OCI-LY1 (cell line): ENCODE measurements at regions not wholly inside any gene's neighbourhood (a gene's known extent, or its start where the extent isn't known, plus 50 kb on each side); places are given as distances from the start of the nearest gene placed in this dataset.

Source experiments
- H2AFZ ChIP-seq: fragments of 200-600 bp; sonication (generic), shearing (Covaris generic); 2 replicates; pipeline ENCODE4 v1.6.0; 2014; ENCODE audit warnings: antibody characterized with exemption, mild to moderate bottlenecking, low read length
- H3F3A ChIP-seq: fragments of 200-600 bp; sonication (generic), shearing (Covaris generic); 2 replicates; pipeline ENCODE4 v1.6.0; 2014; ENCODE audit warnings: mild to moderate bottlenecking, antibody characterized with exemption, low read length, moderate library complexity; ENCODE audit not compliant: insufficient read depth
- H3K27ac ChIP-seq: fragments of 200-600 bp; sonication (generic); 2 replicates; pipeline ENCODE4 v1.5.1; 2014; ENCODE audit warnings: low read length, mixed run types, mild to moderate bottlenecking, low read depth; ENCODE audit not compliant: poor library complexity, severe bottlenecking
- H3K27me3 ChIP-seq: fragments of 200-600 bp; sonication (generic); 2 replicates; pipeline ENCODE4 v1.6.0; 2014; ENCODE audit warnings: antibody characterized with exemption, mild to moderate bottlenecking, low read length, moderate library complexity; ENCODE audit not compliant: insufficient read depth
- H3K36me3 ChIP-seq: fragments of 200-600 bp; sonication (generic); 2 replicates; pipeline ENCODE4 v1.6.1; 2014; ENCODE audit warnings: mild to moderate bottlenecking, antibody characterized with exemption, low read length, moderate library complexity, mixed read lengths; ENCODE audit not compliant: insufficient read depth
- H3K4me1 ChIP-seq: fragments of 200-600 bp; sonication (generic); 2 replicates; pipeline ENCODE4 v1.5.1; 2014; ENCODE audit warnings: mild to moderate bottlenecking, low read length, moderate library complexity; ENCODE audit not compliant: insufficient read depth, severe bottlenecking
- H3K4me2 ChIP-seq: fragments of 200-600 bp; sonication (generic), shearing (Covaris generic); 2 replicates; pipeline ENCODE4 v1.6.1; 2014; ENCODE audit warnings: low read length
- H3K4me3 ChIP-seq: fragments of 200-600 bp; sonication (generic); 2 replicates; pipeline ENCODE4 v1.5.1; 2014; ENCODE audit warnings: low read length, low read depth, mild to moderate bottlenecking, mixed read lengths; ENCODE audit not compliant: poor library complexity, severe bottlenecking
- H3K79me2 ChIP-seq: fragments of 200-600 bp; shearing (Covaris generic); 2 replicates; pipeline ENCODE4 v1.6.1; 2016; ENCODE audit warnings: mixed run types, low read length, mixed read lengths; ENCODE audit not compliant: insufficient read depth
- H3K9ac ChIP-seq: fragments of 200-600 bp; sonication (generic), shearing (Covaris generic); 2 replicates; pipeline ENCODE4 v1.6.1; 2014; ENCODE audit warnings: mild to moderate bottlenecking, low read length, mixed read lengths
- H3K9me2 ChIP-seq: fragments of 200-600 bp; sonication (generic), shearing (Covaris generic); 2 replicates; pipeline ENCODE4 v1.6.1; 2014; ENCODE audit warnings: low read depth, mild to moderate bottlenecking, low read length, mixed read lengths
- H3K9me3 ChIP-seq: fragments of 200-600 bp; shearing (Covaris generic); 2 replicates; pipeline ENCODE4 v1.6.1; 2014; ENCODE audit warnings: low read length, mixed read lengths
- H4K20me1 ChIP-seq: fragments of 200-600 bp; sonication (generic), shearing (Covaris generic); 2 replicates; pipeline ENCODE4 v1.6.0; 2016; ENCODE audit warnings: mild to moderate bottlenecking, low read length; ENCODE audit not compliant: insufficient read depth
- CTCF ChIP-seq: fragments of 200-600 bp; sonication (generic), shearing (Covaris generic); IDR thresholded peaks from 2 replicates; pipeline ENCODE4 v1.5.1; 2017; ENCODE audit warnings: mild to moderate bottlenecking, antibody characterized with exemption, low read length, moderate library complexity, mixed read lengths
- EZH2 ChIP-seq: fragments of 200-600 bp; sonication (generic), shearing (Covaris generic); IDR thresholded peaks from 2 replicates; pipeline ENCODE4 v1.8.0; 2017; ENCODE audit warnings: borderline replicate concordance, mixed run types, mild to moderate bottlenecking, antibody characterized with exemption, low read length, moderate library complexity, mixed read lengths

GRCh38 chr4:23707652-23708026 is 182.2 kb downstream of the PPARGC1A start:
- Histone ChIP-seq H3K9me2 (no peaks in the 10 kb centered on the region), H3K27me3 (no peaks in the 10 kb centered on the region), H3K27ac (no peak overlapping the region), H3K36me3 (no peaks in the 10 kb centered on the region), H3K79me2 (no peaks in the 10 kb centered on the region), H3K4me2 (no peak overlapping the region), H4K20me1 (no peaks in the 10 kb centered on the region), H3K4me3 (no peak overlapping the region), H2AFZ (no peak overlapping the region), H3K4me1 (no peaks in the 10 kb centered on the region), H3K9ac (no peak overlapping the region), H3K9me3 (no peaks in the 10 kb centered on the region), H3F3A (no peaks in the 10 kb centered on the region)
- TF ChIP-seq CTCF (no peak), EZH2 (no peak)

- no peak for TF ChIP-seq EZH2
- TF ChIP-seq CTCF = no peak
- Histone ChIP-seq H3K9ac (no peak overlapping the region), H3K27ac (no peak overlapping the region), H4K20me1 (no peaks in the 10 kb centered on the region), H3K9me2 (no peaks in the 10 kb centered on the region), H3K36me3 (no peaks in the 10 kb centered on the region), H3K79me2 (no peaks in the 10 kb centered on the region), H3K4me1 (no peaks in the 10 kb centered on the region), H3K9me3 (no peaks in the 10 kb centered on the region), H2AFZ (no peak overlapping the region), H3K27me3 (no peaks in the 10 kb centered on the region), H3F3A (no peaks in the 10 kb centered on the region), H3K4me3 (no peak overlapping the region), H3K4me2 (no peak overlapping the region)
These were observed 182.7 kb downstream of the PPARGC1A start for GRCh38 chr4:23706972-23707651.

- TF ChIP-seq CTCF = no peak
- no peak for TF ChIP-seq EZH2
- no peak overlapping the region for H2AFZ ChIP-seq
- H3K4me3 ChIP-seq = no peak overlapping the region
- no peaks in the 10 kb centered on the region for H3K4me1 ChIP-seq
- no peaks in the 10 kb centered on the region for H3K36me3 ChIP-seq
- H3K27me3 ChIP-seq = no peaks in the 10 kb centered on the region
- H3K27ac ChIP-seq = no peak overlapping the region
- no peaks in the 10 kb centered on the region for H3K79me2 ChIP-seq
- no peaks in the 10 kb centered on the region for H4K20me1 ChIP-seq
- no peaks in the 10 kb centered on the region for H3K9me3 ChIP-seq
- no peak overlapping the region for H3K9ac ChIP-seq
- H3K9me2 ChIP-seq = no peaks in the 10 kb centered on the region
- H3F3A ChIP-seq = no peaks in the 10 kb centered on the region
- H3K4me2 ChIP-seq = no peak overlapping the region
These were observed 189.7 kb downstream of the PPARGC1A start for GRCh38 chr4:23700197-23700596.
